ENCODE measurements at regions not wholly inside any gene's neighbourhood (a gene's known extent, or its start where the extent isn't known, plus 50 kb on each side); places are given as distances from the start of the nearest gene placed in this dataset.

- TF ChIP-seq CTCF (IDR thresholded peaks at IDR 0.05): no peak
- no peak for TF ChIP-seq POLR2AphosphoS5 (IDR thresholded peaks at IDR 0.05)
- TF ChIP-seq POLR2A (IDR thresholded peaks at IDR 0.05): no peak
Observed at GRCh38 chr12:67028529-67028928, 240.6 kb upstream of the CAND1 start.

All from breast epithelium (tissue), 3 donors.